ENCODE measurements at regions not wholly inside any gene's neighbourhood (a gene's known extent, or its start where the extent isn't known, plus 50 kb on each side); places are given as distances from the start of the nearest gene placed in this dataset.

- H3K4me3 ChIP-seq: no peak overlapping the region
- H3K27ac ChIP-seq: no peak overlapping the region
- TF ChIP-seq CTCF (IDR thresholded peaks at IDR 0.05): no peak
- no peak for DNase-seq (ENCODE audit: low spot score)
Observed at GRCh38 chr6:163759542-163759941, 345.0 kb downstream of the QKI start.

- H3K27ac ChIP-seq: no peak overlapping the region
- DNase-seq (ENCODE audit: low spot score): no peak
- TF ChIP-seq CTCF (IDR thresholded peaks at IDR 0.05): no peak
- no peak overlapping the region for H3K4me3 ChIP-seq
Observed at GRCh38 chr6:163757520-163757919, 343.0 kb downstream of the QKI start.

GRCh38 chr6:163756079-163756478, 341.6 kb downstream of the QKI start:
- DNase-seq (ENCODE audit: low spot score): no peak
- Histone ChIP-seq H3K27ac (no peak overlapping the region), H3K4me3 (no peak overlapping the region)
- no peak for TF ChIP-seq CTCF (IDR thresholded peaks at IDR 0.05)

- DNase-seq (ENCODE audit: low spot score): no peak
- no peak overlapping the region for H3K27ac ChIP-seq
- no peak for TF ChIP-seq CTCF (IDR thresholded peaks at IDR 0.05)
- no peak overlapping the region for H3K4me3 ChIP-seq
Observed at GRCh38 chr6:163754866-163755265, 340.3 kb downstream of the QKI start.

- DNase-seq (ENCODE audit: low spot score): no peak
- TF ChIP-seq CTCF (IDR thresholded peaks at IDR 0.05): no peak
- H3K27ac ChIP-seq: no peak overlapping the region
- no peak overlapping the region for H3K4me3 ChIP-seq
Observed at GRCh38 chr6:163753430-163753829, 338.9 kb downstream of the QKI start.

DNA sequence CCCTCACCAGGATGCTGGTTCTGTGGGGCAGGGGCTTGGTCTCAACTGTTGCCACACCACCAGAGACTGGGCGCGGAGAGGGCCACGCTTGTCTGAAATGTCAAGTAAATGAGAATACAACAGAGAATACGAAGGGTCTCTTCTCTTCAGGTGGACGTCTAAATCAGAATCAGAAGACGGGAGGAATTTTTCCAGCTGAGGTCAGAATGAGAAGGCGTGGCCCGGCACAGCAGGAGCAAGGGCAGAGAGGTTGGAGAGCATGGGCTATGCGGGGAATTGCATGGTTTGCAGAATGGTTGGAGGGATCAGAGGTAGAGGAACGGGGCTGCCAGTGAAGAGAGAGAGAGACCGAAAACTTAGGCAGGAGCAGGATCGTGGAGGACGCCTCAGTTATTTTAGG, 337.9 kb downstream of the QKI start:
- TF ChIP-seq CTCF (IDR thresholded peaks at IDR 0.05): no peak
- Histone ChIP-seq H3K27ac (no peak overlapping the region), H3K4me3 (no peak overlapping the region)
- DNase-seq (ENCODE audit: low spot score): no peak

DNA sequence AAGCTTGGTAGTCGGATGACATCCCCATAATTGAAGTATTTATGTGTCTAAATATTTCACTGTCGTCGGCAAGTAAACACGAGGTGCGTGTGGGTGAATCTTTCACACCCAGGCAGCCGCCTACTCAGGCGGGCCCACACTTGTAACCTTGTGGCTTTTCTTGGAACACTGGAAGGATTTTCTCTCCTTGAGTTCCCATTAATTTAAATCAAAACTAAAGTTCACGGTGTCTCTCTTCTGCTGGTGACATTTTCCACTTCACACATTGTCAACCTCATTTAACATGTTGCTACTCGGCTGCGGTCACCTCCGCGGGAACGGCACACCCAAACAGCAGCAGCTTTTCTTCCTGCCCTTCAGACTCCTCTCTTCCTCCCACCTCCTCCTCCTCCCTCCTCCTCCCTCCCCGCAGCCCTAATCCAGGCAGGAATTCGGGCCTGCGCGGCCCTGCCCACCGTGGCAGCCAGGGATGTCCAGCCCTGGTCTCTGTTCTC, 336.6 kb downstream of the QKI start:
- DNase-seq (ENCODE audit: low spot score): no peak
- TF ChIP-seq CTCF (IDR thresholded peaks at IDR 0.05): no peak
- Histone ChIP-seq H3K4me3 (no peak overlapping the region), H3K27ac (no peak overlapping the region)
